ENCODE measurements at regions not wholly inside any gene's neighbourhood (a gene's known extent, or its start where the extent isn't known, plus 50 kb on each side); places are given as distances from the start of the nearest gene placed in this dataset.
"Not testable (repeated sequence)": the region's sequence is repeated elsewhere in the genome, so short reads cannot be mapped to it uniquely, and the experiment has no call there.

- TF ChIP-seq CTCF (IDR thresholded peaks at IDR 0.05; ENCODE audit: insufficient read depth, low read length, poor library complexity, severe bottlenecking); EZH2phosphoT487 (conservative IDR thresholded peaks at IDR 0.05; ENCODE audit: low read length): not testable (repeated sequence)
These were observed 72.7 kb upstream of the VKORC1L1 start for GRCh38 chr7:65800191-65800590.
